Uterus (tissue), 2 donors: ENCODE measurements at regions not wholly inside any gene's neighbourhood (a gene's known extent, or its start where the extent isn't known, plus 50 kb on each side); places are given as distances from the start of the nearest gene placed in this dataset.
"Not testable (repeated sequence)": the region's sequence is repeated elsewhere in the genome, so short reads cannot be mapped to it uniquely, and the experiment has no call there.

ENCODE experiments used
- POLR2A ChIP-seq, 2 donors: fragments of 450-650 bp; IDR thresholded peaks; one replicate each; pipeline ENCODE4 v1.6.1; 2016; ENCODE audit warnings: antibody characterized with exemption in 2 of 2, mild to moderate bottlenecking in 1 of 2, moderate library complexity in 1 of 2
- TF ChIP-seq, protein P1 (sequence below), 4 experiments: fragments of 200-600 bp in 2 of 4; fragments of 450-650 bp in 2 of 4; sonication (generic) in 2 of 4; IDR thresholded peaks; one replicate each; pipeline ENCODE4 v1.5.1; 2016 to 2019; ENCODE audit warnings: antibody characterized with exemption in 4 of 4, mild to moderate bottlenecking in 2 of 4, moderate library complexity in 1 of 4

DNA sequence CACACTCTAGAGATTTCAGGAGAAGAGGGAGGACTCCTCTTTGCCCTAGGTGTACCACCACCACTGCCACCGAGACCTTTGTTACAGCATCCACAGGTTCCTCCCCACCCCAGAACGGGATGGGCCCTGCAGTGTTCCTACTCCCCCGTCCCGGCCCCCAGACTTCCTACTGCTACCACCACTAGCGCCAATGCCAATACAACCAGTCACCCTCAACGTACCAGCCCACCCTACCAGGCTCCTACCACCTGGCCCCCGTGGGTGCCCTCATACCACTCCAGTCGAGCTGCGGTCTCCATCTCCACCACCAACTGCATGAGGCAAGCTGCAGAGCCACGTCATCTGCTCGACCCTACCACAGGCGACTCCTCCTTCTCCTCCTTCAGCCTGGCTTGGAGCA lies 437.1 kb upstream of the ZNF337 start:
- TF ChIP-seq POLR2A (IDR thresholded peaks at IDR 0.05): not testable (repeated sequence)
- TF ChIP-seq, protein P1, sequence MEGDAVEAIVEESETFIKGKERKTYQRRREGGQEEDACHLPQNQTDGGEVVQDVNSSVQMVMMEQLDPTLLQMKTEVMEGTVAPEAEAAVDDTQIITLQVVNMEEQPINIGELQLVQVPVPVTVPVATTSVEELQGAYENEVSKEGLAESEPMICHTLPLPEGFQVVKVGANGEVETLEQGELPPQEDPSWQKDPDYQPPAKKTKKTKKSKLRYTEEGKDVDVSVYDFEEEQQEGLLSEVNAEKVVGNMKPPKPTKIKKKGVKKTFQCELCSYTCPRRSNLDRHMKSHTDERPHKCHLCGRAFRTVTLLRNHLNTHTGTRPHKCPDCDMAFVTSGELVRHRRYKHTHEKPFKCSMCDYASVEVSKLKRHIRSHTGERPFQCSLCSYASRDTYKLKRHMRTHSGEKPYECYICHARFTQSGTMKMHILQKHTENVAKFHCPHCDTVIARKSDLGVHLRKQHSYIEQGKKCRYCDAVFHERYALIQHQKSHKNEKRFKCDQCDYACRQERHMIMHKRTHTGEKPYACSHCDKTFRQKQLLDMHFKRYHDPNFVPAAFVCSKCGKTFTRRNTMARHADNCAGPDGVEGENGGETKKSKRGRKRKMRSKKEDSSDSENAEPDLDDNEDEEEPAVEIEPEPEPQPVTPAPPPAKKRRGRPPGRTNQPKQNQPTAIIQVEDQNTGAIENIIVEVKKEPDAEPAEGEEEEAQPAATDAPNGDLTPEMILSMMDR (IDR thresholded peaks at IDR 0.05): not testable (repeated sequence)
